ENCODE measurements at regions not wholly inside any gene's neighbourhood (a gene's known extent, or its start where the extent isn't known, plus 50 kb on each side); places are given as distances from the start of the nearest gene placed in this dataset.

DNA sequence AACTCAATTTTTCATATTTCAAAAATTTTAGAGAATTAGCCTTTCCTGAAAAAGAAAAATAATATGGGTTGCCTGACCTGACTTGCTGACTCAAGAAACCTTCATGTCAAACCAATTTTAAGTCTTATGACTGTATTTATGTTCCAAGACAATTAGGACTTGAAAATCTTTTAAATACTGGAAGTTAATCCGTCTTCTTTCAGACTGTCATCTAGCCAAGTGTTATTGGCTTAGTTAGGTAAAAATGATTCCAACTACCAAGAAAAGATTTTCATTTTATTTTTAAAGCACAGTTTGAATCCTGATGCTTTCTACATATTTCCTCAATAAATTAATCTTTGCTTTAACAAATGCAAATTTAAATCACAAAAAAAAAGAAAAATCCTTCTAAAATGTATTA, 337.6 kb downstream of the SLITRK6 start:
- 67 to 74% methylated on average over 1 of the region's 1 CpG for WGBS, 2 donors
- no peaks in the 10 kb centered on the region for H3K36me3 ChIP-seq
- H3K27me3 ChIP-seq = no peaks in the 10 kb centered on the region
- no peak for ATAC-seq
- no peak for TF ChIP-seq CTCF (IDR thresholded peaks at IDR 0.05)
- no peak for DNase-seq
- intact Hi-C loops (cut with DNase I) = no loop called here
- H3K4me3 ChIP-seq = no peak overlapping the region
- no peaks in the 10 kb centered on the region for H3K4me1 ChIP-seq
- no peak overlapping the region for H3K27ac ChIP-seq
- peaks cover 0 to 34% (median 0%) of the 10 kb centered on the region in 11 donors for H3K9me3 ChIP-seq

DNA sequence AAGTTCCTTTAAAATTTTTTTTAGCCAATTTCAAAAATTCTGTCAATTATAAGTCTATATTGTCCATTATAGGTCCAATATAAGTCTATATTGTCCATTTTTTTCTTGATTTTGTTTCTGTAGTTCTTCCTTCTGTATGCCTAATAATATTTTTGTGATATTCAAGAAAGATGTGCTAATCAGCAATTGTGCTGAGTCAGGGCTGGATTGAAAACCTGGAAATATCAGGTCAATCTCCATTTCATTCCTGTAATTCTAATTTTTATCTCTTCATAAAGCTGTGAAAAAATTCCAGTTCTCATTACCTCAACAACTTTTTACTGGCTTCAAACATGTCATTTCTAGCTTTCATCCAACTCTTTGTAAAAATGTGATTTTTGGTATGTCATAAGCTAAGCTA, 353.7 kb downstream of the SLITRK6 start:
- intact Hi-C loops (cut with DNase I) = no loop called here
- H3K4me1 ChIP-seq = no peaks in the 10 kb centered on the region
- H3K27me3 ChIP-seq = no peaks in the 10 kb centered on the region
- DNase-seq (no peak), ATAC-seq (no peak)
- H3K4me3 ChIP-seq = no peak overlapping the region
- H3K27ac ChIP-seq = no peak overlapping the region
- H3K36me3 ChIP-seq = no peaks in the 10 kb centered on the region
- TF ChIP-seq CTCF (IDR thresholded peaks at IDR 0.05) = no peak
- peaks cover 0 to 2% (median 0%) of the 10 kb centered on the region in 11 donors for H3K9me3 ChIP-seq

DNA sequence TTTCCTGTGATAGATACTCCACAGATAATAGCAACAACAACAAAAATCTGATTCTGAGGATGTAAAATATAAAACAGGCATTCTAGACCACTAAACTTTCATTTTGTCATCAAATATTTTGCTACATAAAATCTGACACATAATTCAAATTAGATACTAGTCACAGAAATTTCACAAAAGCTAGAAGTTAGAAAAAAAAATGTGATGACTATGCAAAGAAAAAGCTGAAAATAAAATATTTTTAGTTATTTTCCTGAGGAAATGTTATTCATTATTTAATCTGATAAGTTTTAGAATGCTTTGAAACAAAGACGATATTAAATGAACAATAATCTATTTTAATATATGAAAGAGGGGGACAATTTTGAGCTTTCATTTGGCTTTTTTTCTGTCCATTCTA, 357.2 kb downstream of the SLITRK6 start:
- WGBS, 2 donors = 70 to 76% methylated on average over 1 of the region's 1 CpG
- intact Hi-C loops (cut with DNase I) = no loop called here
- Histone ChIP-seq H3K27me3 (no peaks in the 10 kb centered on the region), H3K9me3 (peaks cover 0 to 2% (median 0%) of the 10 kb centered on the region in 11 donors), H3K36me3 (no peaks in the 10 kb centered on the region), H3K4me1 (no peaks in the 10 kb centered on the region), H3K27ac (no peak overlapping the region), H3K4me3 (no peak overlapping the region)
- DNase-seq = no peak
- ATAC-seq = no peak
- no peak for TF ChIP-seq CTCF (IDR thresholded peaks at IDR 0.05)

DNA sequence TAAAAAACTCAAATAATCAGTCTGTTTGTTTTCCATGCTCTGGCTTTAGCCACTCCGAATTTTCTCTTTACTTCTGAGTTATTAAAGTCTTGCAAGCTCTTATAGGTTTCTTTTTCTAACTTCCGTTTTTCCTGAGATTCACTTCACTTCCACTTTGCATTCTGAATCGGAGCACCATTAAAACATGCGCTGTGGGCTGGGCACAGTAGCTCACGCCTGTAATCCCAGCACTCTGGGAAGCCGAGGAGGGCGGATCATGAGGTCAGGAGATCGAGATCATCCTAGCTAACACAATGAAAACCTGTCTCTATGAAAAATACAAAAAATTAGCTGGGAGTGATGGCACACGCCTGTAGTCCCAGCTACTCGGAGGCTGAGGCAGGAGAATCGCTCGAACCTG, 357.9 kb downstream of the SLITRK6 start:
- no peak overlapping the region for H3K27ac ChIP-seq
- TF ChIP-seq CTCF (IDR thresholded peaks at IDR 0.05) = no peak
- WGBS, 2 donors = 91% methylated on average over 12 of the region's 12 CpGs
- no peak overlapping the region for H3K4me3 ChIP-seq
- H3K9me3 ChIP-seq = peaks cover 0 to 2% (median 0%) of the 10 kb centered on the region in 11 donors
- no peaks in the 10 kb centered on the region for H3K4me1 ChIP-seq
- no peaks in the 10 kb centered on the region for H3K27me3 ChIP-seq
- intact Hi-C loops (cut with DNase I) = no loop called here
- DNase-seq (no peak), ATAC-seq (no peak)
- H3K36me3 ChIP-seq = no peaks in the 10 kb centered on the region

GRCh38 chr13:85436029-85436428, 363.2 kb downstream of the SLITRK6 start:
- no peaks in the 10 kb centered on the region for H3K27me3 ChIP-seq
- H3K36me3 ChIP-seq = no peaks in the 10 kb centered on the region
- WGBS, 2 donors = 88 to 91% methylated on average over 1 of the region's 1 CpG
- no peak overlapping the region for H3K27ac ChIP-seq
- intact Hi-C loops (cut with DNase I) = no loop called here
- no peak overlapping the region for H3K4me3 ChIP-seq
- no peak for DNase-seq
- ATAC-seq = no peak
- H3K9me3 ChIP-seq = peaks cover 0 to 14% (median 0%) of the 10 kb centered on the region in 11 donors
- H3K4me1 ChIP-seq = no peaks in the 10 kb centered on the region
- no peak for TF ChIP-seq CTCF (IDR thresholded peaks at IDR 0.05)
